Heart right ventricle (tissue), 16 donors: ENCODE measurements at regions not wholly inside any gene's neighbourhood (a gene's known extent, or its start where the extent isn't known, plus 50 kb on each side); places are given as distances from the start of the nearest gene placed in this dataset.

Source experiments
- ATAC-seq, 8 donors: fragments of 200-7000 bp; cut with Tn5 transposase; one replicate each; pipeline ENCODE4 v1.9.1; 2020; ENCODE audit warnings: mild to moderate bottlenecking in 8 of 8, moderate library complexity in 8 of 8, moderate number of reproducible peaks in 1 of 8
- DNase-seq, 2 donors: peaks; one replicate each; pipeline ENCODE4 v3.0.0-alpha.2; 2020
- H3K27ac ChIP-seq, 10 donors: fragments of 200-600 bp; sonication (generic) in 2 of 10; one replicate each; pipeline versions ENCODE4 v1.5.0 to v1.8.0; 2020 to 2022; ENCODE audit warnings: mild to moderate bottlenecking in 3 of 10
- H3K27me3 ChIP-seq, 7 donors: fragments of 200-600 bp; one replicate each; pipeline ENCODE4 v1.8.0; 2021 to 2022; ENCODE audit warnings: mild to moderate bottlenecking in 2 of 7
- H3K36me3 ChIP-seq, 9 donors: fragments of 200-600 bp; sonication (generic) in 1 of 9; one replicate each; pipeline versions ENCODE4 v1.5.0 to v1.8.0; 2020 to 2022; ENCODE audit warnings: mild to moderate bottlenecking in 2 of 9
- H3K4me1 ChIP-seq, 9 donors: fragments of 200-600 bp; sonication (generic) in 1 of 9; one replicate each; pipeline versions ENCODE4 v1.5.0 to v1.8.0; 2020 to 2022; ENCODE audit warnings: mild to moderate bottlenecking in 4 of 9
- H3K4me3 ChIP-seq, 10 donors: fragments of 200-600 bp; sonication (generic) in 2 of 10; one replicate each; pipeline versions ENCODE4 v1.5.0 to v1.8.0; 2020 to 2022; ENCODE audit warnings: mild to moderate bottlenecking in 7 of 10, moderate library complexity in 2 of 10
- H3K9me3 ChIP-seq, 11 donors: fragments of 200-600 bp in 10 of 11; sonication (generic) in 2 of 11; one replicate each; pipeline versions ENCODE4 v1.5.0 to v1.8.0; 2013 to 2022; ENCODE audit warnings: mild to moderate bottlenecking in 2 of 11, control low read depth in 1 of 11, moderate library complexity in 1 of 11
- CTCF ChIP-seq, 9 donors: fragments of 200-600 bp; sonication (generic) in 2 of 9; IDR thresholded peaks; one replicate each; pipeline versions ENCODE4 v1.5.0 to v1.8.0; 2021 to 2022; ENCODE audit warnings: antibody characterized with exemption in 9 of 9, mild to moderate bottlenecking in 5 of 9, moderate library complexity in 1 of 9
- WGBS, 2 donors: extraction: QIAGEN DNeasy Blood & Tissue Kit; methylation state at CpG; one replicate each; pipeline ENCODE4 v1.1.7; 2013; ENCODE audit warnings: inconsistent platforms in 1 of 2; 5-methylcytosine and 5-hydroxymethylcytosine counted together
- intact Hi-C, 10 donors: fragments of 100-400 bp; cut with DNase I; formaldehyde crosslinking; loops; one replicate each; pipeline versions ENCODE4 v1.11.1 to v1.14.2; 2022
- donor health status: Arrhythmogenic right ventricular cardiomyopathy.
- donor health status: ischemic (EF 13 %, LVEDD 7.1; RV severe dilation, severe dysfunction).
- donor health status: healthy with polysubstance abuse.
- donor health status: DM: no; HTN: yes; CAD: no.
- donor health status: DM: no; HTN: no; CAD: no.
- donor health status: ischemic (EF 25% LVEDD 6.9; RV normal size, moderate dysfunction).
- donor health status: ischemic (EF 25% LVEDD 5.7; RV mildly dilated, moderate dysfunction).
- donor health status: healthy.
- donor health status: DM: yes; HTN: yes; CAD: no.
- donor health status: Ischemic cardiomyopathy.
- donor health status: ischemic (EF 35%, LVEDD 5.7; RV mildly dilated, moderate dysfunction).
- donor health status: nonischemic (EF 11% LVEDD 7.7; RV severe dilation, severe dysfunction).
- donor health status: DM: yes; HTN: yes; CAD: no.
- donor health status: PGD.
- donor health status: ischemic (EF 29% LVEDD 5.4; RV normal size, mild dysfunction).
- donor health status: nonischemic (EF 23%, LVEDD 6.1; RV moderate dilation, normal function).

DNA sequence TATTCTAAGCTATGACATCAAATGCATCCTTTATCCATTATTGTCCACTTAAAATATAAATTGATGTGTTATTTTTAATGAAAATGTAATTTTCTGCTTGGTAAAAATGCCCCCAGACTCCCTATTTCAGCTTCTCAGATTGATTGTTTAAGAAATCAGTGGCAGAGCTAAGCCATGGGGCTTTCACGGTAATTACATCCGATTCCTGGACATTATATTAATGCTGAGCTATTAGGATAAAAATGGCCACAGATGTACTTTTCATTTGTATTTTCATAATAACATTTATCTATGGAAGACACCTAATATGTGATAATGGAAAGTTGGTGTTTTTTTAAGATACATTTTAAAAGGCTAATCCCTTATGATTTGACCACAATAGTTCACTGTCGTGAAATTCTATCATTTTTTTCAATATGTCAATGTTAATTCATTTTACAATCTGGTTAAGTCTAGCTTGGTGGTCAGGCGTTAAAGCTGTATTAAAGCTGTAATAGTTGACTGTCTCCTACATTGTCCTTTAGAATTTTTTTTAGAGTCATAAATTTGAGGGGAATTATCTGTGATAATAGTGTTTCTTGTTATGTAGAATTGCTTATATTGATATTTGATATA is 229.0 kb upstream of the UBE2E3 start:
- Histone ChIP-seq H3K36me3 (no peaks in the 10 kb centered on the region), H3K27ac (no peak overlapping the region), H3K4me1 (no peaks in the 10 kb centered on the region), H3K27me3 (no peaks in the 10 kb centered on the region), H3K4me3 (no peak overlapping the region), H3K9me3 (no peaks in the 10 kb centered on the region)
- TF ChIP-seq CTCF (IDR thresholded peaks at IDR 0.05): no peak
- ATAC-seq (no peak), DNase-seq (no peak)
- intact Hi-C loops: no loop called here
- whole genome bisulfite sequencing, 2 donors: 90 to 92% methylated on average over 4 of the region's 4 CpGs

DNA sequence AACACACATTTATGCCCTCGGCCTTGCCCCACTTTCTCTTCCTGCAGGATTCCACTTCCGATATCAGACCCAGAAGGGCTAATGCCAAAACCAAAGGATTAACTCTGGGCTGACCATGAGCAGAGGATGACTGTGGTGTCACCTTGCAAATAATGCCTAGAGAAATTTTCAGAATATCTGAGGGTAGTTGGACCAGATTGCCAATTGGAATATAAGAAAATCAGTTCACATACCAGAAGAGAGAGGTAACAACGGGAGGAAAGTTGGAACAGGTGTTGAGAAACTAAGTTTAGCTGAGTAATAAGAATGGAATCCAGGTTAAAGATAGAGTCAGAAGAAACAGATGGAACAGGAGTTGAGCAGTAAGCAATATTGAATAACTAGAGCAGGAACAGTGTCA is 232.7 kb upstream of the UBE2E3 start:
- intact Hi-C loops: loop anchor here in 1 of 10 donors (10.0 kb wide), 1 partner anchor 103 kb away; no protein-coding TSS in a partner anchor

GRCh38 chr2:180743401-180743800 is 237.0 kb upstream of the UBE2E3 start:
- intact Hi-C loops: loop anchor here in 1 of 10 donors (10.0 kb wide), 1 partner anchor 99 kb away; no protein-coding TSS in a partner anchor
- Histone ChIP-seq H3K9me3 (no peaks in the 10 kb centered on the region), H3K4me3 (no peak overlapping the region), H3K27me3 (no peaks in the 10 kb centered on the region), H3K4me1 (no peaks in the 10 kb centered on the region), H3K36me3 (no peaks in the 10 kb centered on the region), H3K27ac (no peak overlapping the region)
- ATAC-seq (no peak), DNase-seq (no peak)
- 69 to 70% methylated on average over 3 of the region's 3 CpGs for WGBS, 2 donors
- TF ChIP-seq CTCF (IDR thresholded peaks at IDR 0.05): no peak

More for the DNA sequence above, 232.7 kb upstream of the UBE2E3 start:
- ATAC-seq (no peak), DNase-seq (no peak)
- Histone ChIP-seq H3K4me3 (no peak overlapping the region), H3K27me3 (no peaks in the 10 kb centered on the region), H3K36me3 (no peaks in the 10 kb centered on the region), H3K4me1 (no peaks in the 10 kb centered on the region), H3K9me3 (no peaks in the 10 kb centered on the region), H3K27ac (no peak overlapping the region)
- no peak for TF ChIP-seq CTCF (IDR thresholded peaks at IDR 0.05)
- WGBS, 2 donors: 58 to 69% methylated on average over 3 of the region's 3 CpGs

DNA sequence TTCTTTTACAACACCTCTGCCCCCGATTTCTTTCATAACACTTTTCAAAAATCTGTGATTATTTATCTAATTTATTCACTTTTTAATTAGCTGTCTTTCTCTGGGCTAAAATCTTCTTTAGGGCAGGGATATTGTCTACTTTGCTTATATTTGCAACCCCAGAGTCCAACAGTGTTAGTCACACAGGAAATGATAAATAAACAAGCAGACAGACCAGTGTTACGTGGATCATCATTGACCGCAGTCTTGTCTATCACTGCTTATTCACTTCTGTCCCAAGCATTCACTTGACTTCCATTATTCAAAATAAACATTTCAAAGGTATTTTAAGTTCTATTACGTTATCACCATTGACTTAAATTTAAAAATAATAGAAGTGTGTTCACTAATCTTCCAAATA is 237.6 kb upstream of the UBE2E3 start:
- intact Hi-C loops: loop anchor here in 1 of 10 donors (10.0 kb wide), 1 partner anchor 98 kb away; no protein-coding TSS in a partner anchor
- TF ChIP-seq CTCF (IDR thresholded peaks at IDR 0.05): no peak
- DNase-seq: no peak
- Histone ChIP-seq H3K9me3 (no peaks in the 10 kb centered on the region), H3K27me3 (no peaks in the 10 kb centered on the region), H3K27ac (no peak overlapping the region), H3K4me3 (no peak overlapping the region), H3K4me1 (no peaks in the 10 kb centered on the region), H3K36me3 (no peaks in the 10 kb centered on the region)
- 54 to 71% methylated on average over 4 of the region's 4 CpGs for WGBS, 2 donors
- no peak for ATAC-seq
